ENCODE measurements at regions not wholly inside any gene's neighbourhood (a gene's known extent, or its start where the extent isn't known, plus 50 kb on each side); places are given as distances from the start of the nearest gene placed in this dataset.

DNA sequence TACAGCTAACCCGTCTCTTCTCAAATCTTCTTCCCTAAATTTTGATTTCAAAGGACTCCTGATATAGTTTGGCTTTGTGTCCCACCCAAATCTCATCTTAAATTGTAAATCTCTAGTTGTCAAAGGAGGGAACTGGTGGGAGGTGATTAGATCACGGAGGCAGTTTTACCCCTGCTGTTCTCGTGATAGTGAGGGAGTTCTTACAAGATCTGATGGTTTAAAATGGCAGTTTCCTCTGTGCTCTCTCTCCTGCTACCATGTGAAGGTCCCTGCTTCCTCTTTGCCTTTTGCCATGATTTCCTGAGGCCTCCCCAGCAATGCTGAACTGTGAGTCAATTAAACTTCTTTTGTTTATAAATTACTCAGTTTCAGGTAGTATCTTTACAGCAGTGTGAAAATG, 269.3 kb downstream of the POLR1F start:
- DNase-seq, result no peak

DNA sequence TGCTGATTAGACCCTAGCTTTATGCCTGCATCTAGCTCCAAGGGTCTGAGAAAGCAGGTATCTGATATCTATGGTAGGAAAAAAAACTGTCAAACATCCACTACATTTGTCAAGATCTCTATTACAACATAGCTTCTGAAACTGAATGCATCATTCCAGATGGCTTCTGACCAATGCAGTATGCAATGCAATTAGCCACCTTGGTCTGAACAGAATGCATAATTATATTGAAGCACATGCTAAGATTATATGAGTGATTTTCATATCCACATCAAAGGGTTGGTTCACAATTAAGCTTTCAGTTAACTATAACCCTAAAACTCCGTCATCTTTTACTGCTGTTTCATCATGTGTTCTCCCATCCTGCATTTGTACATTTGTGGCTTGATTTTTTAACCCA, 271.4 kb downstream of the POLR1F start:
- no peak for DNase-seq

DNA sequence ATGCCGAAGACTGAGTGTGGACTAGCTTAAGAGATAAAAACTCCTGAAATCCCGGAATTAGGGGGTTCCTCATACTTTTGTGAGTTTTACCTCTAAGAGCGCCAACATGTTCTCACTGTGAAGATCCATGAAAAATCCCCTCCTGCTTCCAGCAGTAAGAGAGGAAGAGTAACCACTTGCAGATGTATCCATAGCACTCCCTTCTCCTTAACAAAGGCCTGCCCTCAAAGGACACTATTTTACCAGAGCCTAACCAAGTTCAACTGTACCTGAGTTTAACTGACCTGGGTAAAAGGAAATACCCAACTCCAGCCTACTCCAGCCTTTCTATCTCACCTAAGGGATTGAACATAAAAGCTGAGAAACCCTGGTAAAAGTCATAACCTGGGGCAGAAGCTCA, 280.9 kb downstream of the POLR1F start:
- no peak for DNase-seq

DNA sequence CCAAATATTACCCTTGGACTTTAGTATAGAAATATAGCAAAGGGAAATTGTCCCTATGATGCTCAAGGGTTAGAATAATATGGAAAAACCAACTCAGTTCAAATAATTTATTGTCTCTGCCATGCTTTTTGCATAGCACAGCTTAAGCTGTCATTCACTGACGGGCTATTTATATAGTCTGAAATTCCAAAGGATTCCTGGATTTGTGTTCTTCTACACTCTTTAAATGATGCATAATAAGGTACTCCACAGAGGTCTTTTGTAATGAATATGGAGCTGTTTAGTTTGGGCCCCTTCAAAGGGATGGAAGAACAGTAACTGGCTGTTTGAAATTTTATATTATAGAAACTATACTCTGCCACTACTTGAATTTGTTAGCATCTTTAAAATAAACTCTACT, 276.6 kb upstream of the FERD3L start:
- DNase-seq, result no peak

DNA sequence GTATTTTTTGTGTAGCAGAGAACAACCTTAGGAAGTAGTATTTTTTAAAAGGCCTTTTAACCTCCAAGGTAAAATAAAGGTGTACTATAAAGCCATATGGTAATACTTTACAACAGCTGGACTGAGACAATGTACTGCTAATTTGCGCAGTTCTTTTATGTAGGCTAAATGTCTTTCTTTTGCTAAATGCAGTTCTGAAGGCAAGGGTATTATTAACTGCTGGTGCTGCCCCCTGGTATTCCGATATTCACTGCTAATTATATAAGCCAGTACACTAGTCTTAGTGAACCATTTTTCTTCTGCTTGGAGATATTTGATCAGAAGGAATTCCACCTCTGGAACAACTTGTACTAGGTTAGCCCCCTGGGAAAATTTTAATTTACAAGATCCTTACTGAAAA, 272.0 kb upstream of the FERD3L start:
- DNase-seq, result no peak

DNA sequence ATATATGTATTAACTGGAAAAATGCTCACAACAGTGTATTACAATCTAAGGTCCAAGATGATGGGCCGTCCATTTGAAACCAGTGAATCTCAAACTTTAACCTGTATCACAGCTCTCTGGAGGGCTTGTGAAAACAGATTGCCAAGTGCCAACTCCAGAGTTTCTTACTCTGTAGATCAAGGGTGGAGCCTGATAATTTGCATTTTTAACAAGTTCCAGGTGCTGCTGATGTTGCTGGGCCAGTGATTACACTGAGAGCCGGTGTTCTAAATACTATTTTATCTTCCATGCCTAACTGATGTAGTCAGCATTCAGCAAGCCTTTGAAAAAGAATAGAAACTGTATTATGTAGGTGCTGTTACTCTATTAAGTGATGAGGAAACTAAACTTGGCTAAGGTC, 269.9 kb upstream of the FERD3L start:
- no peak for DNase-seq

DNA sequence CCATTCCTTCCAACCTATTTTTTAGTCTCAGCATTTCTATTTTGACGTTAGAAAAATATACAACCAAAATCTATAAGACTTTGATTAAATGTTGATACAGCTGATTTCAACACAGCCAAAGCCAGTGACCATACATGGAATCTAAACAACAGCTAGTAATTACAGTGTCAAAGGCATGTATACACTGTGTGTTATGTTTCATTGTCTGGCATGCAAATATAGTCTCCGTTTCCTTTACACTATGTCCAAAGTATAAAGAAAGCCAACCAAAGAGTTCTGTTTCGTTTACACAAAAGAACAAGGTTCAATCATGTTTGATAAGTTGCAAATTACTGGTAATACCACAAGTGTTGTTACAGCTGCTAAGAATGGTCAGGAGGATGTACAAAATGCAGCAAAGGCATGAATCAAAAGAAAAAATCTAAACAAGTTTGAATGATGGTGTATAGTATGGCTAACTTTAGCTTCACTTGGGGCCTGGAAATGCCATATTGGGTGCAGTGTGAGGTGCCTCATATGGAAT, 268.3 kb upstream of the FERD3L start:
- no peak for DNase-seq

DNA sequence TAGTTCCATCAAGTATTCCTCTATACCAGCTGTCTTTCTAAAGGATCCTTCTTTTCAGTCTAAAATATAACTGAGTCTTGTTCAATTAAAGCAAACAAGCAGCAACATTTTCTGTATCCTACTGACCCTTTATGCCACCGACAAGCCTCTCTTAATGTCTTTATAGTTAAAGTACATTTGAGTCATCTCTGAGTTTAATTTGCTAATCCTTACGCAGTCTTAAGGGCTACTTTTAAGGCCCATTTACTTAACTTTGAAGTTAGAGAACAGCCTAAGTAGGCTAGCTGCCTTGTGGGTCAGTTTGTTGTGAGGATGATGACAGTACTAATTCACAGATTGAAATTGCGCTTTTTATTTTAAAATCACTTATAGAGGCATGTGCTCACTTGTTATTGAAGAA, 265.5 kb upstream of the FERD3L start:
- no peak for DNase-seq

DNA sequence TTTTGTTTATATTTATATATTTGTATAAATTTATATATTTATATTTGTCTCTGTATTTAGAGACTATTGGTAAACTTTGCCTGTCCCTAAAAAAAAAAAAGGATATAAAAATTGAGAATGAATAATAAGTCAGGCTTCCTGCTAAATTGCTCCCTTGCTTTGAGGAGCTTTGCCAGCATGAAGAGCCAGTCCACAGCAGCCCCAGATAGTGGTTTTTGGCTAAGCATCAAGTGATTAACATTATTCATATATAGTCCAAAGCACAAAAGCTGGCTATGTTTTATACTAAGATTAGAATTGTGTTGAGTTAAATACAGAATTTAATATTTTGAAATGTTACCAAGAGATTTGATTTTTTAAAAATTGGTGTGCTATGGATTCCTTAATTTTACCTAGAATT, 264.9 kb upstream of the FERD3L start:
- no peak for DNase-seq

DNA sequence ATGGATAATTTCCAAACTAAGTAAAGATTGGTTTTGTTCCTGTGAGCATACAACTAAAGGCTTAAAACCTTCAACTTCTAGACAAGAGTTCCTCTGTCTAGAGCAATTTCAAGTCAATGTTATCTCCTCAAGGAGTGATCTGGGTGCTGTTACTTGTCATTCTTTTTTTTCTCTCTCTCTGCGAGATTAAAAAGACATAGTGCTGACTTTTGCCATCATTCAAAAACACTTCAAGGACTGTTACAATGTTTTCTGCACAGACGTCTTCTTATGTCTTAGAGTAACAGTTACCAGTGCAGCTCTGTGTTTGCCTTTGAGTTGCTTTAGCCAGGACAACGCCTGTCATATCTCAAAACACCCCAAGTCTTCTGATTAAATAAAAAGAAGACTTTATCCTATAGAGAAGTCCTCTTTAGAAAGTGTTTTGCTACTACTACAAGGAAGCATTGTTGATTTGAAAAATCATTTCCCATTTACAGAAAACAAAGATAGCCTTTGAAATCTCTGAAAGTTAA, 263.5 kb upstream of the FERD3L start:
- DNase-seq, result no peak

DNA sequence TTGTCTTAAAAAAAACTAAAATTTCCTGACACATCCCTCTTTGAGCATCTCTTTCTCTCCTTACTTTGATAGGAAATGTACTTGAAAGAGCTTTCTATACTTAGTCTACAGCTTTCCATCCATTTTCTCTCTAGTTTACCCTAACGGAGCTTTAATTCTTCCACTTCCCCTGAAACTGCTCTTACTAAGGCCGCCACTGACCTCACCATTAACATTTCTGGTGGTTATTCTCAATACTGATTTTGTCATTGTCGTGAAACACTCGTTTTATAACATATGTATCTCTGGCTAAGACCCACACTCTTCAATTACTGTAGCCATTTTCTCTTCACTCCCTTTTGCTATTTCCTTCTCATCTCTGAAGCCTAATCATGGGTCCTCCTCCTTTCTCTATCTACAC, 262.0 kb upstream of the FERD3L start:
- no peak for DNase-seq

DNA sequence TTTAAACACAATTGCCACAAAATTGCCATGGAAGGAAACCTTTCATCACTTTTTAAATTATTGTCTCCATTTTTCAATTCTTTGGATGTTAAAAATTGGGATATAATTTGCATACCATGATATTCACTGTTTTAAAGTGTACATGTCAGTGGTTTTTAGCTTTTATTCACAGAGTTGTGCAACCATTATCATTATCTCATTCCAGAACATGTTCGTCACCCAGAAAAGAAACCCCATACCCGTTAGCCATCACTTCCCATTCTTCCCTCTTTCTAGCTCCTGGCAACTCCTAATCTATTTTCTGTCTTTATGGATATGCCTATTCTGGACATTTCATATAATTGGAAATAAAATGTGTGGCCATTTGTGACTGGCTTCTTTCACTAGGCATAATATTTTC, 260.3 kb upstream of the FERD3L start:
- no peak for DNase-seq

DNA sequence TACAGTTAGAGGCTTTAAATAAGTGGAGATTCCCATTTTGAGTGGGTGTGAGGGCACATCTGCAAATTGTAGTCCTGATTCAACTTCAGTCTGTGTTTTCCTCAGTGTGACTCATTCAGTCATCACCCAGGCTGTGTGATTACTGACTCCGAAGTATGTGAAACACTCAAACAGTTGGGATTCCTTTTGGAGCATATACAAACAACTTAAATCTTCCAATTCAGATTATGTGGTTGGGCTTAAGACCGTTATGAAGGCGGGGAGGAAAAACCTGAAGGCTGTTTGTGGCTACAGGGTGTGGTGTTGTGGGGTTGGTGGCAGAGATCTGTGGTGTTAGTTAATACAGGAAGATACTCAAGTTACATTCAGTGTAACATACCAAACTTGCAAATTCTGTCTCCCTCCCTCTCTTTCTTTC, 259.7 kb upstream of the FERD3L start:
- DNase-seq, result no peak

DNA sequence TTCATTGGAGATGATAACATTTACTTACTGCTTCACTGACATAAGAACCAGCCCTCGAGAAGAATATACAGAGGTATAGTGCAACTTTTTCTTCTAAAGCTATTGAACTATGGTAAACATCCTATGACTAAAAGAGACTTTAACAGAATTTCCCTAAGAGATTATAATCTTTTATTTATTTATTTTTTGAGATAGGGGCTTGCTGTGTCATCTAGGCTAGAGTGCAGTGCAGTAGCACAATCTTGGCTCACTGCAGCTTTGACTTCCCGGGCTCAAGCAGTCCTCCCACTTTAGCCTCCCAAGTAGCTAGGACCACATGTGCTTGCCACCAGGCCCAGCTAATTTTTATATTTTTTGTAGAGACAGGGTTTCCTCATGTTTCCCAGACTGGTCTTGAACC, 258.5 kb upstream of the FERD3L start:
- no peak for DNase-seq

DNA sequence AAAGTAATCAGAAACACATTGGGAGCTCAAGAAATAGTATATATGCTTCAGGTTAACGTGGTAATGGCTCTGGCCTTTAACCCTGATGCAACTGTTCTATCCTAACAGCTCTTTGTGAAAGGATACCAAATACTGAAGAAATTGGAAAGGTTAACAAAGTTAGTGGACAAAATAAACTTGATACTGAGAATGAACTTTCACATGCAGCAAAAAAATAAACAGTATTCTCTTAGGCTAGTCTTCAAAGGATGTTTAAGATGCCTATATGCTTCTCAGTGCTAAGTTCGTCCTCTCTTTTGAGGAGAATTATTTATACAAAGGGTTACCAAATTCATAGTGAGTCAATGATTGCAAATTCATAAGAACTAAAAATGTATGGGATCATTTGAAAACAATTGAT, 256.2 kb upstream of the FERD3L start:
- no peak for DNase-seq

DNA sequence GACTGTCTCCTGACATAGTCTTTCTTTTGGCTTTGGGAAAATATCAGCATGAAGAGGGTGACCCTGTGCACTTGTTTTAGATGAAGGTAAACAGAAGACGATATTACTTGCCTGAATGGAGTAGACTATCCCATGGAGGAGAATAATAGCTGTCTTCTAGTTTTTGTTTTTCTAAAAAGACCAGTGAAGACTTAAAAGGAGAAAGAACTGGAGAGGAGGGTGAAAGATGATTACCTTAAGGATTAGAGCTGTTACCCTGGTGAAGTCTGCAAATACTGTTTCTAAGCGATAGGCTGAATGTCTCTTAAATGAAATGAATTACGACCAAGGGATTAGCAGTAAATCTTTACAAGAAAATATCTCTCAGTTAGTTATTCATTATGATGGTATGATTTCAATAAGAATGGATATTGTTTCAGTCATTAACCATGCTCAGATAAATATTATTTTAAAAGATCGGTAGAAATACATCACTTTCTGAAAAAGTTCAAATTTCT, 255.6 kb upstream of the FERD3L start:
- no peak for DNase-seq

DNA sequence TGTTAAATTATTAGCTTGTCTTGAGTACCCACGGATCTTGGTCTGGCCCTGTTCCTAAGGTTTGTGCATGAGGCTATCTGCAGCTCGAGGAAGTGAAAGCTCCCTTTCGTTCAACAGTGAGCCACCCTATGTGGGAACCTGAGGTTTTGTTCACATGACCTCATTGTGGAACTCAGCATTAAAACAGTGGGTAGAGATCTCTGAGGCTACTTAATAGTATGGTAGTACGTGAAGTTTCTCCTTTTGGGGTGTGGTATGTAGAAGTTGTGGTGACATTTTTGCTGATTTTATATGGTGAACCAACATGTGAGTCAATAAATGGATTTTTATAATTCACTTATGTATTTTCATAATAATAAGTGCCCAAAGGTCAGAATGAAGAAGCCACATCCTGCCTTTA, 252.7 kb upstream of the FERD3L start:
- peak in 1 of 2 donors; percentile 12 for DNase-seq

DNA sequence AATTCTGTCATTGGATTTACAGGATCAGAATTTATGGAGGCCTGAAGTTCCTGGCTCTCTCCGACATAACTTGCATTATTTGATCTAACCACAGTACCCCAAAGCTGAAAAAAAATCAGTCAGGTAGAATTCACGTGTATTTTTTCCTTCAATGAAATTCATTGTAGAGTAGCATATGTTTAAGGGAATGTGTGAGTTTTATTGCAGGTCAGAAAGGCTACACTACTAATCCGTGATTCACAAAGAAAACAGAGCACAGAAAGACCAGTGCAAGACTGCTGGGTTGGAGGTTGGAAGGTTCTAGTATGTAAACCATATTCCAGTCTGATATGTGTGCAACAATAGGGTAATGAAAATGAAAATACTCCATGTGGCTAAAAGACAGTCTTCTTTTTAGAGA, 247.0 kb upstream of the FERD3L start:
- no peak for DNase-seq

DNA sequence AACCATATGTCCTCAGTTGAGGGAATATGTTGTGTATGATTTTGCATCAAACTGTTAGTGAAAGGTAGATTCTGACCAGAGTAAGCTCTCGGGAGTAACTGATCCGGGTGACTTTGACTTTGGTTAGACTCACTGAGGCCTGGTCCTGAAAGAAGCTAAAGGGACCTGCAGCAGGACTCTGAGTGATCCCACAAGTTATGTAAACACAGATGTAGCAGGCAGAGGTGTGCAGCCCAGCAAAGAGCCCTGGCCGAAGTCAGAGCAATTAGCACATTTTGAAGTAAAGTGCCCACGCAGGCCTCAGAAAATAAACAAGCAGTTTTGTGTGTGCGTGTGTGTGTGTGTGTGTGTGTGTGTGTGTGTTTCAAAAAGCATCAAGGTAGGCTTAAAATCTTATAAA, 245.6 kb upstream of the FERD3L start:
- DNase-seq, result no peak

DNA sequence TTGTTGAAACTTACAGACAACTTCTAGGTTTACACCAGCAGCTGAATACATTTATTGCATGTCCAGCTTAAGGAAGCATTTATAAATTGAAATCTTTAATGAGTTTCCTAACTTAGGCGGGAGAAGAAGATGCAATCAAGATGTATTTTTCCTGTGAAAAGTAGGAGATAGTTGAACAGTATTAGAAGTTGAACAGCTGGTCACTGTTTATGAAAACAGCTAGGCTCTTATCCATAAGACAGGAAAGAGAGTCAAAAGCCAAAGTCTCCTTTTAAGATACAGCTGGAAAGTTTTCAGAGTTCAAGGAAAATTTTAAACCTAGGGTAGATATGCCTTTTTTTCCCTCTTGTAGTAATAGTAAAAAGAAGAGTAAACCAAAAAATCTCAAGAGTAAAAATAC, 236.1 kb upstream of the FERD3L start:
- no peak for DNase-seq

DNA sequence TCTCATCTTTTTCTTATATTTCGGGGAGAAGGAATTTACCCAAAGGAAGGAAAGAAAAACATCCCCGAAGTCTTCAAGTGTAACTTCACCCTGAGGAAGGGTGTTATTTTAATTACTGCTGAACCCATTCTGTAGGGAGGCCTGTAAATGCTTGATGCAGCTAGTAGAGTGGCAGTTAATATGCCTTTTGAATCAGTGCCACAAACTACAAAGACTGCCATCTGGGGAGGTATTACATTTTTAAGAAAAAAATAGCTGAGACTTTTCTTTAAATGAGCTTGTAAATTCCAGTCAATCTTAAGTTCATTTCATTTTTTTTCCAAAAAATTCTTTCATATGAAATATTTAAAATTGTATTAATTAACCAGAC, 233.1 kb upstream of the FERD3L start:
- no peak for DNase-seq

DNA sequence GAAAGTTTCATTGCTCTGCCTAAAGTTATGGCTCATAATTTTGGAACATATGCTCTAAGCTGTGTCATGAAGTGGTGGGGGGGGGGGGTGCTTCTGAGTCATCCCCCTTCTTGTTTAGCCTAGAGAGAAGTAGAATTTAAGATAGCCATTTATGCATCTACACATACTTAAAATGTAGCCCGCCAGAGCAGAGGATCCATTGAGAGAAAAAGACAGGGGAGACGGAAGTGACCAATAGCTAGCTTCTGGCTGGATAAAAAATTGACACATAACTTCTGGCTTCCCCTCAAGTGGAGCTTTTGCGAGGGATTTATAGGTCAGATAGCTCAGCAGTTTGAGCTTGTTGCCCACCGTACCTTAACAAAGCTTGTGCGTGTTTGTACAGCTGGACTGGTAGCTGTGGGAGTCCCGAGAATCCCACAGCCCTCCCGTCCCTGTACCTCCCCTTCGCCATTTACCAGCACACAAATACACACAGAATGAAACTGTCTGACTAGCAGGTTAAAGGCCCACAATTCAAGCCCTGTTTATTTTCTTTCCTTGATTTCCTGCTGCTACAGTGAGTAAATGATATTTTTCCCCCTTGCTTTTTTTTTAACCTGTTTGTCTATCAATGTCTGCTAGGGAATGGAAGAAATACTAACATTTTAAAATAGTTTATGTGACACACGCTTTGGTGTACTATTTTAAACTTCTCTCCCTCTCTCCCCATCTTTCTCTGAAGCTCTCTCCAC, 232.6 kb upstream of the FERD3L start:
- DNase-seq, result no peak

DNA sequence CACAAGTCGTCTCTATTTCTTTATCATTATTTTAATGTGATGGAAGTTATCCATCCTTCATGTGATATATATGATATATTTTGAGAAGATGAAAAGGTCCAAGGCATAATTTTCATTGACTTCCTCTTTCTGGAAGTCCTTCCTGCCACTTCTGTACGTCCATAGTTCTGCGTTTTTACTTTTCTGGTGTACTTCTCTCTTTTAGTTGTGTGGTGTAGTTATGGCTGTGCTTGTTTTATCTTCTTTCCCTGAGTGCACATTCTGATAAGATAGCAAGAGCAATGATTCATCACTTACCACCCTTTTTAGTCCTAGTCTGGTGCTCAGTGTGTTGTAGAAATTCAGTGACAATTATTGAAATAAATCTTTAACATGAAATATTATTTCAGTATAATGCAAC, 231.3 kb upstream of the FERD3L start:
- no peak for DNase-seq

DNA sequence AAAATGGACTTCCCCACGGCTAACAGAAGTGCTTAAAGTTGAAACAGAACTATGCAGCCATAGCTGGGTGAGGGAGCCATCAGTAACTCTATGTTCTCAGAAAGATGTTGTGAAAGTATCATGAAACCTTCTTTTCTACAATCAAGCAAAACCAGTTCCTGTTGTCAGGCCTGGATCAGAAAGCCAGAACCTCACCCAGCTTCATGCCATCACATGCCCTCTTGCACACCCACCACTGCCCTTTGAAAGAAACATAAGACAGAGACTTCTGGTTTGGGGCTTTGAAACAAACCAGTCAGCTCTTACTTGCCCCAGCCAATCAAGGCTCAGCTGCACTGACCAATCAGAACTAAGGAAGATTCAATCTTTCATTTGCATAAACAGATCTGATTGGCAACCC, 230.8 kb upstream of the FERD3L start:
- DNase-seq, result no peak

DNA sequence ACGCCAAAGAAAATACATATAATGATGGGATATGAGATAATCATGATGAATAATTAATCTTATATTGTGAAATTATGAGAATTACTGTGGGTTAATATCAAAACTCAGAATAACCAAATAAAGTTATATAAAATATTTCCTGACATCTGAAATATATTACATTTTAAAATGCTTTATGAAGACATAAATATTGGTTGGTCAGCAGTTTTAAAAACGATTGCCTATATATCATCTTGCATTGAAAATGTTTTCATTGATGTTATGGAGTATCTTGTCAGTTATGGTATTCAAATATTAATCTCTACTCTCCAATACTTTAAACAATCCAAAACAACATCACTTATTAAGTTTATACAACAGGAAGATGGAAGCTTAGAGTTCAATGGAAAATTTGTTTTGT, 228.1 kb upstream of the FERD3L start:
- DNase-seq, result no peak

Data from hippocampal formation (tissue), 2 donors.